Pancreas (tissue), 10 donors: ENCODE measurements at regions not wholly inside any gene's neighbourhood (a gene's known extent, or its start where the extent isn't known, plus 50 kb on each side); places are given as distances from the start of the nearest gene placed in this dataset.

Experiments used
- ATAC-seq, 4 donors: fragments of 200-7000 bp; cut with Tn5 transposase; one replicate each; pipeline versions ENCODE4 v1.8.0 to v1.9.1; 2020; ENCODE audit warnings: mild to moderate bottlenecking in 4 of 4, moderate library complexity in 4 of 4
- DNase-seq, 6 donors: peaks; one replicate each; pipeline ENCODE4 v3.0.0-alpha.2; 2020
- FAIRE-seq: peaks from 2 replicates; lab custom pipeline; 2012; peaks lifted over from hg19 to GRCh38; lab: Jason Lieb, UNC
- H3K27ac ChIP-seq, 4 donors: fragments of 200-600 bp; sonication (generic); 1 replicate in 3 of 4; 2 replicates in 1 of 4; pipeline versions ENCODE4 v1.5.0 to v1.8.0; 2020
- H3K27me3 ChIP-seq, 4 donors: fragments of 200-600 bp; one replicate each; pipeline ENCODE4 v1.8.0; 2021
- H3K36me3 ChIP-seq, 3 donors: fragments of 200-600 bp; sonication (generic) in 1 of 3; one replicate each; pipeline versions ENCODE4 v1.5.0 to v1.8.0; 2020 to 2021
- H3K4me1 ChIP-seq, 3 donors: fragments of 200-600 bp; one replicate each; pipeline ENCODE4 v1.8.0; 2021
- H3K4me3 ChIP-seq, 4 donors: fragments of 200-600 bp; sonication (generic) in 2 of 4; one replicate each; pipeline versions ENCODE4 v1.5.0 to v1.8.0; 2020 to 2021
- H3K9me3 ChIP-seq, 4 donors: fragments of 200-600 bp; one replicate each; pipeline ENCODE4 v1.8.0; 2021
- WGBS, 2 donors: extraction: QIAGEN DNeasy Blood & Tissue Kit; methylation state at CpG; one replicate each; pipeline ENCODE4 v1.1.7; 2013; 5-methylcytosine and 5-hydroxymethylcytosine counted together
- intact Hi-C, 3 donors: fragments of 100-400 bp; cut with DNase I; formaldehyde crosslinking; loops; one replicate each; pipeline versions ENCODE4 v1.11.1 to v1.14.2; 2022
- TF ChIP-seq, protein P1 (sequence below), 4 donors: fragments of 200-600 bp; sonication (generic) in 3 of 4; IDR thresholded peaks; one replicate each; pipeline versions ENCODE4 v1.5.0 to v1.8.0; 2021; ENCODE audit warnings: antibody characterized with exemption in 4 of 4
- donor health status: healthy with polysubstance abuse.
- donor health status: DM: no; HTN: no; CAD: no; lungs with moderate emphysema.
- donor health status: DM: no; HTN: no; CAD: no.
- donor health status: control.
- donor health status: control.
- donor health status: Bipolar disorder and iron deficiency.
- donor health status: DM: yes; HTN: yes; CAD: no.
- donor health status: DM: no; HTN: no; CAD: no.
- donor health status: DM: no; HTN: no; CAD: no.
- donor health status: DM: yes; HTN: yes; CAD: no.

DNA sequence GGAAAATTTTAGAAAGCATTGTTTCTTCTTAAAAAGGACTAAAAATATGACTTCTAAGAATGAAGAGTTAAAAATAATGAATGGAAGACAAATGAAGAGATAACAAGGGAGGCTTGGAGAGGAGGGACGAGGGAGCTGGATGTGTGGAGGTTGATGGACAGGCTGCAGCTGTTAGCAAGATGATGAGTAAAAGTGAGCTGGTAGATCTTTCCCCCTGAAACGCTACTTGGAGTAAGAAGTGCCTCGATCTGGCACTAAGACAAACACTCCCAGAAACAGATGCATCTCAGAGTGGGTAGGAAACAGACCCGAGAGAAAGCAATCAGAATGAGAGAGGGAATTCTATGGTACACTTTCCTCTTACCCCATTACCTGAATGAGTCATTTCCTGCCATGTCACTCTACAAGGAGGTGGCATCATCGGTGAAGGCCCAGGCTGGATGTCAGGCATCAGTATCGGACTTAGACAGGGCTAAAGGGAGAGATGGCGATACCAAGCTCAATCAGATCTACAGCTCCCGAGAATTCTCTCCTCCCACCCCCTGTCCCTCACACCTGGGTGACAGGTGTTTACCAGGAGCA lies 154.1 kb upstream of the BMP2 start:
- FAIRE-seq (no peak), DNase-seq (no peak), ATAC-seq (peak in 2 of 4 donors; percentile 29 to 42)
- intact Hi-C loops, result no loop called here
- peak overlapping the region in 2 of 4 donors; percentile 73 to 91 for H3K27ac ChIP-seq
- WGBS, 2 donors, result 76% methylated on average over 8 of the region's 8 CpGs
- H3K4me3 ChIP-seq, result no peak overlapping the region
- peaks cover 7 to 14% (median 7%) of the 10 kb centered on the region in 3 donors for H3K4me1 ChIP-seq
- no peaks in the 10 kb centered on the region for H3K27me3 ChIP-seq
- TF ChIP-seq, protein P1, sequence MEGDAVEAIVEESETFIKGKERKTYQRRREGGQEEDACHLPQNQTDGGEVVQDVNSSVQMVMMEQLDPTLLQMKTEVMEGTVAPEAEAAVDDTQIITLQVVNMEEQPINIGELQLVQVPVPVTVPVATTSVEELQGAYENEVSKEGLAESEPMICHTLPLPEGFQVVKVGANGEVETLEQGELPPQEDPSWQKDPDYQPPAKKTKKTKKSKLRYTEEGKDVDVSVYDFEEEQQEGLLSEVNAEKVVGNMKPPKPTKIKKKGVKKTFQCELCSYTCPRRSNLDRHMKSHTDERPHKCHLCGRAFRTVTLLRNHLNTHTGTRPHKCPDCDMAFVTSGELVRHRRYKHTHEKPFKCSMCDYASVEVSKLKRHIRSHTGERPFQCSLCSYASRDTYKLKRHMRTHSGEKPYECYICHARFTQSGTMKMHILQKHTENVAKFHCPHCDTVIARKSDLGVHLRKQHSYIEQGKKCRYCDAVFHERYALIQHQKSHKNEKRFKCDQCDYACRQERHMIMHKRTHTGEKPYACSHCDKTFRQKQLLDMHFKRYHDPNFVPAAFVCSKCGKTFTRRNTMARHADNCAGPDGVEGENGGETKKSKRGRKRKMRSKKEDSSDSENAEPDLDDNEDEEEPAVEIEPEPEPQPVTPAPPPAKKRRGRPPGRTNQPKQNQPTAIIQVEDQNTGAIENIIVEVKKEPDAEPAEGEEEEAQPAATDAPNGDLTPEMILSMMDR (IDR thresholded peaks at IDR 0.05), result no peak
- H3K9me3 ChIP-seq, result no peaks in the 10 kb centered on the region
- no peaks in the 10 kb centered on the region for H3K36me3 ChIP-seq

DNA sequence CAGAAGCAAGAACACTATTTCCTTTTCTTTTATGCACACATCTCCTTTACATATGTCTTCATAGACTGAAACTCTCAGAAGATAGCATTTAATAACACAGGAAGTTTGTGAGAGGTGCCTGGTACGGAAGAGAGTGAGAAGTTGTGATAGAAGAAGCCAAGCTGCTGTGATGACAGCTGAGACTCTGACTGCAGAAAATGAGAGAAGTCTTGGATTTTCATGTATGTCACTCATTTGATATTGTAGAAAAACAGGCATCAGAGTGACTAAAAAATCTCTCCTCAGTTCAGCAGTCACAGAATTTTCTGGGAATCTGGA lies 154.9 kb upstream of the BMP2 start:
- intact Hi-C loops, result no loop called here
- ATAC-seq (no peak), FAIRE-seq (no peak), DNase-seq (no peak)
- no peaks in the 10 kb centered on the region for H3K9me3 ChIP-seq
- 25 to 29% methylated on average over 1 of the region's 1 CpG for WGBS, 2 donors
- TF ChIP-seq, protein P1 (IDR thresholded peaks at IDR 0.05), result no peak
- no peaks in the 10 kb centered on the region for H3K36me3 ChIP-seq
- H3K4me1 ChIP-seq, result peaks cover 7 to 14% (median 7%) of the 10 kb centered on the region in 3 donors
- no peaks in the 10 kb centered on the region for H3K27me3 ChIP-seq
- no peak overlapping the region for H3K4me3 ChIP-seq
- H3K27ac ChIP-seq, result peak overlapping the region; percentile 56 to 91 (median 68)

DNA sequence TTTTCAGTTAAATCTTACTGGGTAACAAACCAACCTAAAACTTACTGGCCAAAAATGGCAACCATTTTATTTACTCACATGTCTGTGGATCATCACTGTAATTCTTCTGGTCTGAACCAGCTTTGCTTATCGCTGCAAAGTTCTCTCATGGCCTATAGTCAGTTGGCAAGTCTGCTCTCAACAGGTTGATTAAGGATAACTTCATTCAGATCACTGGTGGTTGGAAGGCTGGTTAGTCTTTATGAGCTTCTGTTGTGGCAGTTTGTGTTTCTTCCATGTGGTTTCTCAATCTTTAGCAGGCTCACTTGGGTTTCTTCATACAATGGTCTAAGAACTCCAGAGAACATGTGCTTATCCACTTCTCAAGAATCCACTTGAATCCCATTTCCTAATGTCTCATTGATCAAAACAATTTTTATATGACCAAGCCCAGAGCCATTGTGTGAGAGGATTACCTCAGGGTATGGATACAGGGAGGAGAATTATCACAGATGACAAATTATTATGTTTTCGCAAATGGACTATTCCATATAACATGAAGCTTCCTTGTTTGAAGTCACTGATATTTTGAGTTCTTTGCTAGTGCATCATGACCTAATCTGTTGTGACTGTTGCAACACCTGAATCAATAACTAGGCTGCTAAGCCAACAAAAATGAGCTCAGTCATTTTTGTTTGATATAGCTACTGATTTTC lies 155.4 kb upstream of the BMP2 start:
- Histone ChIP-seq H3K27ac (peak overlapping the region; percentile 56 to 91 (median 68)), H3K4me1 (peaks cover 7 to 14% (median 7%) of the 10 kb centered on the region in 3 donors), H3K4me3 (no peak overlapping the region), H3K9me3 (no peaks in the 10 kb centered on the region), H3K27me3 (no peaks in the 10 kb centered on the region), H3K36me3 (no peaks in the 10 kb centered on the region)
- FAIRE-seq (no peak), DNase-seq (peak in 2 of 6 donors; percentile 19 to 21), ATAC-seq (peak; percentile 95 to 98 (median 96))
- TF ChIP-seq, protein P1 (IDR thresholded peaks at IDR 0.05), result no peak
- 49 to 63% methylated on average over 2 of the region's 2 CpGs for WGBS, 2 donors
- intact Hi-C loops, result no loop called here

DNA sequence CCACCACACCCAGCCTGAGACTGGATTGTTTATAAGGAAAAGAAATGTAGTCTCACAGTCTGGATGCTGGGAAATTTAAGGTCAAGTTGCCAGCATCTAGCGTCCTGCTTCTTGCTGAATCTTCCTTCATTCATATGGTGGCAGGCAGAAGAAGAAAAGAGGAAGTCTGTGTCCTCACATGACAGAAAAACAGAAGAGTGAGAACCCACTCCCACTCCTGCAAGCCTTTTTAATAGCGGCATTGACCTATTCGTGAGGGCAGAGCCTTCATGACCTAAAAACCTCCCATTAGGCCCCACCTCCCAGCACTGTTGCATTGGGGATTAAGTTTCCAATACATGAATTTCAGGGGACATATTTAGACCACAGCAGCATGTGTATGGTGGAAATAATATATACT lies 160.8 kb upstream of the BMP2 start:
- DNase-seq (no peak), ATAC-seq (no peak), FAIRE-seq (no peak)
- intact Hi-C loops, result no loop called here
- no peaks in the 10 kb centered on the region for H3K9me3 ChIP-seq
- H3K27me3 ChIP-seq, result no peaks in the 10 kb centered on the region
- H3K36me3 ChIP-seq, result no peaks in the 10 kb centered on the region
- H3K4me3 ChIP-seq, result no peak overlapping the region
- H3K27ac ChIP-seq, result no peak overlapping the region
- WGBS, 2 donors, result 85 to 94% methylated on average over 3 of the region's 3 CpGs
- H3K4me1 ChIP-seq, result no peaks in the 10 kb centered on the region
- TF ChIP-seq, protein P1 (IDR thresholded peaks at IDR 0.05), result no peak
